ENCODE measurements at regions not wholly inside any gene's neighbourhood (a gene's known extent, or its start where the extent isn't known, plus 50 kb on each side); places are given as distances from the start of the nearest gene placed in this dataset.
A peak's percentile ranks its signal among the peaks of the same experiment; 100 is the strongest.

DNA sequence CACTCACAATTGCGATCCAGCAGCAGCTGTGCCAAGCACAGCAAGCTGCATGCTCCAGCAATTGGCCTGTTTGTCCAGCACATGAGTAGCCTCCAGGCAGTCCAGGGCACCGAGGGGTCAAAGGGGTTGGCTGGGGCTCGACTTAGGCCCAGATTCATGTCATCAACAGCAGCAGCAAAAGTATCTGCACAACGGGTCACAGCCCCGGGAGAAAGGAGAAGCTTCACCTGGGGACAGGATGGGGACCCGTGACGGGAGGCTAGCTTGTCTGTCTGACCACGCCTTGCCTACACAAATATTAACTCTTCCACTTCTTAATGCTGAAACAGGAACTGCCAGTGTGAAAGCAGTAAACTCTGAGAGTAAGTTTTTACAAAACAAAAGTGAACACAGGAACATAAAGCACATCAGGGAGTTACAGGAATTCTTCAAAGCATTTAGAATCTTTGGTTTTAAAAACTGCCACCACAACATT lies 191.2 kb downstream of the PIK3R1 start:
- H2AFZ ChIP-seq (ENCODE audit: low read length): peak overlapping the region; percentile 69
- H4K20me1 ChIP-seq (ENCODE audit: insufficient read depth, low read length): no peaks in the 10 kb centered on the region
- 0 out of 2 replicates have a peak overlapping the region, but pooled peaks have one; percentile 13 for H3K4me2 ChIP-seq (ENCODE audit: low read length)
- no peaks in the 10 kb centered on the region for H3K9me2 ChIP-seq (ENCODE audit: insufficient read depth, low read length)
- intact Hi-C loops (cut with micrococcal nuclease; ENCODE audit: unreplicated experiment): no loop called here
- POLR2A ChIA-PET: no interaction called here
- no TSS peak for BruUV-seq (replicated peaks)
- no peaks in the 10 kb centered on the region for H3K36me3 ChIP-seq (ENCODE audit: insufficient read depth, low read length)
- DNase-seq (ENCODE audit: low spot score): peak; percentile 5
- H3K9me3 ChIP-seq (ENCODE audit: low read length): no peaks in the 10 kb centered on the region
- no peaks in the 10 kb centered on the region for H3K79me2 ChIP-seq (ENCODE audit: insufficient read depth, low read depth, low read length)
- CTCF ChIA-PET (ENCODE audit: unreplicated experiment): no interaction called here
- no peak overlapping the region for H3K27ac ChIP-seq (ENCODE audit: low read depth, low read length, poor library complexity, severe bottlenecking)
- TF ChIP-seq, protein P1, sequence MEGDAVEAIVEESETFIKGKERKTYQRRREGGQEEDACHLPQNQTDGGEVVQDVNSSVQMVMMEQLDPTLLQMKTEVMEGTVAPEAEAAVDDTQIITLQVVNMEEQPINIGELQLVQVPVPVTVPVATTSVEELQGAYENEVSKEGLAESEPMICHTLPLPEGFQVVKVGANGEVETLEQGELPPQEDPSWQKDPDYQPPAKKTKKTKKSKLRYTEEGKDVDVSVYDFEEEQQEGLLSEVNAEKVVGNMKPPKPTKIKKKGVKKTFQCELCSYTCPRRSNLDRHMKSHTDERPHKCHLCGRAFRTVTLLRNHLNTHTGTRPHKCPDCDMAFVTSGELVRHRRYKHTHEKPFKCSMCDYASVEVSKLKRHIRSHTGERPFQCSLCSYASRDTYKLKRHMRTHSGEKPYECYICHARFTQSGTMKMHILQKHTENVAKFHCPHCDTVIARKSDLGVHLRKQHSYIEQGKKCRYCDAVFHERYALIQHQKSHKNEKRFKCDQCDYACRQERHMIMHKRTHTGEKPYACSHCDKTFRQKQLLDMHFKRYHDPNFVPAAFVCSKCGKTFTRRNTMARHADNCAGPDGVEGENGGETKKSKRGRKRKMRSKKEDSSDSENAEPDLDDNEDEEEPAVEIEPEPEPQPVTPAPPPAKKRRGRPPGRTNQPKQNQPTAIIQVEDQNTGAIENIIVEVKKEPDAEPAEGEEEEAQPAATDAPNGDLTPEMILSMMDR (conservative IDR thresholded peaks at IDR 0.05; ENCODE audit: low read length): no peak
- no peak for TF ChIP-seq EZH2phosphoT487 (IDR thresholded peaks at IDR 0.05; ENCODE audit: borderline replicate concordance, low read depth, low read length)
- H3K4me1 ChIP-seq (ENCODE audit: insufficient read depth, low read length, poor library complexity, severe bottlenecking): peaks cover 5% of the 10 kb centered on the region
- H3K4me3 ChIP-seq (ENCODE audit: low read depth, low read length, poor library complexity, severe bottlenecking): no peak overlapping the region

DNA sequence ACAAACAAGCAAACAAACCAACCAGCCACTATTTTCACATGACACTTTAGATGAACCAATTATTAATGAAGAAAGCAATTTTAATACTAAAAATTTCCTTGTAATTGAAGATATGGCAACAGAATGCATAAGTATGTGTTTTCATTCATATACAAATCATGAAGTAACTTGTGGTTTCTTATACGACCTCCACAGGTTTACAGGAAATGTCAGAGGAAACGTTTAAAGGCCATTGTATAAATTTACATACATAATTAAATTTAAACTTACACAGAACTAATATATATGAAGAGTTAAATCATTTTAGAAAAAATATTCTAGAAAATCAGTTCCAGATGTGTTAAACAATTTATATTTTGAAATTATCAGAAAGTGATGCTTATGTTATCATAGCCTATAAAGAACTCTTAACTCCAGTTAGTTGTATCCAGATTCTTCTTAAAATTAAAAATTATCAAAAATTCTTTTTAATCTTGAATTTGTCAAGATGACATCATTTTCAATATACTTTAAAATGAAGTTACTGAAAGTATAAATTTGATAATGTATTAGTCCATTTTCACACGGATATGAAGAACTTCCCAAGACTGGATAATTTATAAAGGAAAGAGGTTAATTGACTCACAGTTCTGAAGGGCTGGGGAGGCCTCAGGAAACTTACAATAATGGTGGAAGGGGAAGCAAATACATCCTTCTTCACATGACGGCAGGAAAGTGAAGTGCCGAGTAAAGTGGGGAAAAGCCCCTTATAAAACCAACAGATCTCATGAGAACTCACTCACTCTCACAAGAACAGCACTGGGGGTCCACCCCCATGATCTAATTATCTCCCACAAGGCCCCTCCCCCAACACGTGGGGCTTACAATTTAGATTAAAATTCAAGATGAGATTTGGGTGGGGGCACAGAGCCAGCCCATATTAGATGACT lies 192.0 kb downstream of the PIK3R1 start:
- Histone ChIP-seq H3K9me3 (ENCODE audit: low read length) (no peaks in the 10 kb centered on the region), H3K4me3 (ENCODE audit: low read depth, low read length, poor library complexity, severe bottlenecking) (no peak overlapping the region), H4K20me1 (ENCODE audit: insufficient read depth, low read length) (no peaks in the 10 kb centered on the region), H3K27ac (ENCODE audit: low read depth, low read length, poor library complexity, severe bottlenecking) (no peak overlapping the region), H2AFZ (ENCODE audit: low read length) (peak overlapping the region; percentile 69; the same call in 1 of the 2 replicates), H3K79me2 (ENCODE audit: insufficient read depth, low read depth, low read length) (no peaks in the 10 kb centered on the region), H3K36me3 (ENCODE audit: insufficient read depth, low read length) (no peaks in the 10 kb centered on the region), H3K4me2 (ENCODE audit: low read length) (0 out of 2 replicates have a peak overlapping the region, but pooled peaks have one; percentile 13), H3K9me2 (ENCODE audit: insufficient read depth, low read length) (no peaks in the 10 kb centered on the region), H3K4me1 (ENCODE audit: insufficient read depth, low read length, poor library complexity, severe bottlenecking) (peaks cover 5% of the 10 kb centered on the region)
- intact Hi-C loops (cut with micrococcal nuclease; ENCODE audit: unreplicated experiment): no loop called here
- ChIA-PET POLR2A (interaction anchor here (1.2 kb wide), 1 partner anchor 17 kb away, joined by 7 read pairs; no protein-coding TSS in a partner anchor), CTCF (ENCODE audit: unreplicated experiment) (no interaction called here)
- no TSS peak for BruUV-seq (replicated peaks)
- no peak for TF ChIP-seq EZH2phosphoT487 (IDR thresholded peaks at IDR 0.05; ENCODE audit: borderline replicate concordance, low read depth, low read length)
- TF ChIP-seq, protein P1 (conservative IDR thresholded peaks at IDR 0.05; ENCODE audit: low read length): no peak
- DNase-seq (ENCODE audit: low spot score): no peak
